ENCODE measurements at regions not wholly inside any gene's neighbourhood (a gene's known extent, or its start where the extent isn't known, plus 50 kb on each side); places are given as distances from the start of the nearest gene placed in this dataset.
A peak's percentile ranks its signal among the peaks of the same experiment; 100 is the strongest.

- WGBS, 2 donors = 46 to 58% methylated on average over 2 of the region's 2 CpGs
- TF ChIP-seq CTCF (IDR thresholded peaks at IDR 0.05) = no peak
- DNase-seq (no peak), ATAC-seq (no peak)
- Histone ChIP-seq H3K27me3 (no peaks in the 10 kb centered on the region), H3K9me3 (peaks cover 0 to 13% (median 0%) of the 10 kb centered on the region in 11 donors), H3K4me1 (no peaks in the 10 kb centered on the region), H3K4me3 (no peak overlapping the region), H3K27ac (no peak overlapping the region), H3K36me3 (no peaks in the 10 kb centered on the region)
- intact Hi-C loops (cut with DNase I) = no loop called here
These were observed 229.7 kb upstream of the KCND2 start for GRCh38 chr7:120043250-120043649.

- H3K9me3 ChIP-seq = peaks cover 0 to 1% (median 0%) of the 10 kb centered on the region in 11 donors
- no peaks in the 10 kb centered on the region for H3K27me3 ChIP-seq
- DNase-seq = peak in 1 of 2 donors; percentile 13
- WGBS, 2 donors = 52 to 61% methylated on average over 9 of the region's 9 CpGs
- peaks cover 0 to 5% (median 0%) of the 10 kb centered on the region in 9 donors for H3K4me1 ChIP-seq
- no peaks in the 10 kb centered on the region for H3K36me3 ChIP-seq
- ATAC-seq = peak; percentile 34 to 96 (median 80)
- no peak overlapping the region for H3K4me3 ChIP-seq
- TF ChIP-seq CTCF (IDR thresholded peaks at IDR 0.05) = no peak
- peak overlapping the region in 4 of 10 donors; percentile 41 to 63 (median 52) for H3K27ac ChIP-seq
- intact Hi-C loops (cut with DNase I) = no loop called here
These were observed 220.0 kb upstream of the KCND2 start for GRCh38 chr7:120052884-120053382.

DNA sequence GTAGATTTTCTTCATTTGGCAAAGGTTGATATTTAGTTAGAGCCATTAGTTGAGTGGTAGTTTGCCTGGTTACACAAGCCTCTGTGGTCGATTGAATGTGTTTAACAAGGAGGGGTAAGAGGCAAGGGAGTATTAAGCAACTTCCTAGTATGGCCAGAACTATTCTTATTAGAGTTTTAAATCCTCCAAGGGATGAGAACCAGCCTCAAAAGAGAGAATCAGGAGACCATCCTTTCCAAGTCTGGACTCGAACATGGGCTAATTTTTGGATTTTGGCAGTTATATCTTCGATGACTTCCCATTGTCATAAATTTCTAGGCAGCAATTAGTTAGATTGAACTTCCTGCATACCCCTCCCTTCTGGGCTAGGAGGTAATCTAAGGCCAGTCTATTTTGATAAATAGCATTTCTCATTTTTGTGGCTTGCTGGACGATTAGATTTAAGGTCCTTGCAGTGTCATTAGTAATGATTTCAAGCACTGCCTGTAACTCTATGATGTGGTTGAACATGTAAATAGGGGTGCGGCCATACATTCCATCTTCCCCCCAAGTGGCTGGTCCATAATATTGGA lies 219.5 kb upstream of the KCND2 start:
- WGBS, 2 donors = 60 to 65% methylated on average over 5 of the region's 5 CpGs
- Histone ChIP-seq H3K27ac (peak overlapping the region in 5 of 10 donors; percentile 31 to 63 (median 50)), H3K9me3 (peaks cover 0 to 4% (median 0%) of the 10 kb centered on the region in 11 donors), H3K36me3 (no peaks in the 10 kb centered on the region), H3K4me3 (no peak overlapping the region), H3K27me3 (no peaks in the 10 kb centered on the region), H3K4me1 (peaks cover 0 to 5% (median 0%) of the 10 kb centered on the region in 9 donors)
- intact Hi-C loops (cut with DNase I) = no loop called here
- DNase-seq (no peak), ATAC-seq (peak in 5 of 8 donors; percentile 53 to 88 (median 64))
- no peak for TF ChIP-seq CTCF (IDR thresholded peaks at IDR 0.05)

DNA sequence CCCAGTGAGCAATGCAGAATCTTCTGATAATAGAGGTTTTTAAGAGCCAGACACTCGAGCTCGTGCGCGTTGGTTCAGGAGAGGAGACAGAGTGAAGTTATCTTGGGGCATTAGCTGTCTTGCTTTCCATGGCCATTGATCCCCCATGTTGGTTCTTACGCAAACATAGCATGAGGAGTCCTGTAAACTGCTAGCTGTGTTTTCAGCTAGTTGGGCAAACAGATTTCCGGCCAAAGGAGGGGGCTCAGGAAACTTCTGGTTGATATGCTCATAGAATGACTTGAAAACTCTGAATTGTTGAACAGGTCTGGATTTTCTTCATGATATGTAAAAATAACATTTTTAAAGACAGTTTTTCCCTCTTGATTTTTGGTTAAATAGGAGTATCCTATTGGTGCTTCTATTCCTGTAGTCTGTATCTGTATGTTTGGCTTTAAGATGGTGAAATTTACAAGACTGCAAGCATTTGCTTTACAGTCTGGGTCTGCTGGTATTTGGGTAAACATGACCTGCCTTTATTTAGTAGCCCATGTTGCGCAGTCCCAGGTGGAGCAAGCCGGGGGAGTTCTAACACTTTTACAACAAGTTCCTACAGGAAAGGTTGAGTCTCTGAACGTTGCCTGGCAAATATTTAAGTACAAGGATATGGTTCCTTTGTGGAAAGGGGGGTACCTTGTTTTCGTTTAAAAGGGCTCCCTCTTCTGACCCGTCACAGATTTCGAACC lies 218.4 kb upstream of the KCND2 start:
- no peak for TF ChIP-seq CTCF (IDR thresholded peaks at IDR 0.05)
- DNase-seq (no peak), ATAC-seq (no peak)
- Histone ChIP-seq H3K9me3 (peaks cover 0 to 4% (median 0%) of the 10 kb centered on the region in 11 donors), H3K4me3 (no peak overlapping the region), H3K4me1 (peaks cover 0 to 5% (median 0%) of the 10 kb centered on the region in 9 donors), H3K27ac (peak overlapping the region in 5 of 10 donors; percentile 31 to 63 (median 50)), H3K36me3 (no peaks in the 10 kb centered on the region), H3K27me3 (no peaks in the 10 kb centered on the region)
- intact Hi-C loops (cut with DNase I) = no loop called here
- 77 to 79% methylated on average over 12 of the region's 12 CpGs for WGBS, 2 donors

All from heart right ventricle (tissue), 16 donors.